ENCODE measurements at regions not wholly inside any gene's neighbourhood (a gene's known extent, or its start where the extent isn't known, plus 50 kb on each side); places are given as distances from the start of the nearest gene placed in this dataset.
A peak's percentile ranks its signal among the peaks of the same experiment; 100 is the strongest.
"Not testable (repeated sequence)": the region's sequence is repeated elsewhere in the genome, so short reads cannot be mapped to it uniquely, and the experiment has no call there.

DNA sequence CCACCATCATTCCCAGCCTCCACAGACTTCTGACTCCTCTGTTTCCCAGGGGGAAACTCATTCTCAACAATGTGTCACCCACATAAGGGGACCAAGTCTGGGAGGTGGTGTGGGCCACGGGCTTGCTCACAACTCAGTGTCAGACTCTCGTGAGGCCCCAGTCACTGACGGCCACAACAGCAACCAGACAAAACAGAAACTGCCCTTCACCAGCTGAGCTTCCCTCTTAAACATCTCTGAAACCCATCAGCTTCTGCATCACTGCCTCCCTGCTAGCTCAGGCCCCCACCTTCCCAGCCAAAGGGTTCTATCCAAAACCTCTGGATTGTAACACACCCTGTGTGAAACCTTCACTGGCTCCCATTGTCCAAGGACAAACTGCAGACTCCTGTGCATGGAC, 273.4 kb downstream of the CDK5RAP2 start:
- DNase-seq, result no peak
- no peaks in the 10 kb centered on the region for H3K36me3 ChIP-seq
- TF ChIP-seq, protein P1, sequence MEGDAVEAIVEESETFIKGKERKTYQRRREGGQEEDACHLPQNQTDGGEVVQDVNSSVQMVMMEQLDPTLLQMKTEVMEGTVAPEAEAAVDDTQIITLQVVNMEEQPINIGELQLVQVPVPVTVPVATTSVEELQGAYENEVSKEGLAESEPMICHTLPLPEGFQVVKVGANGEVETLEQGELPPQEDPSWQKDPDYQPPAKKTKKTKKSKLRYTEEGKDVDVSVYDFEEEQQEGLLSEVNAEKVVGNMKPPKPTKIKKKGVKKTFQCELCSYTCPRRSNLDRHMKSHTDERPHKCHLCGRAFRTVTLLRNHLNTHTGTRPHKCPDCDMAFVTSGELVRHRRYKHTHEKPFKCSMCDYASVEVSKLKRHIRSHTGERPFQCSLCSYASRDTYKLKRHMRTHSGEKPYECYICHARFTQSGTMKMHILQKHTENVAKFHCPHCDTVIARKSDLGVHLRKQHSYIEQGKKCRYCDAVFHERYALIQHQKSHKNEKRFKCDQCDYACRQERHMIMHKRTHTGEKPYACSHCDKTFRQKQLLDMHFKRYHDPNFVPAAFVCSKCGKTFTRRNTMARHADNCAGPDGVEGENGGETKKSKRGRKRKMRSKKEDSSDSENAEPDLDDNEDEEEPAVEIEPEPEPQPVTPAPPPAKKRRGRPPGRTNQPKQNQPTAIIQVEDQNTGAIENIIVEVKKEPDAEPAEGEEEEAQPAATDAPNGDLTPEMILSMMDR (IDR thresholded peaks at IDR 0.05; ENCODE audit: low read depth, low read length), result no peak
- no peak overlapping the region for H3K27ac ChIP-seq
- no peak overlapping the region for H3K4me3 ChIP-seq (ENCODE audit: low read depth, low read length)
- no peaks in the 10 kb centered on the region for H3K9me3 ChIP-seq (ENCODE audit: severe bottlenecking)
- H3K27me3 ChIP-seq (ENCODE audit: insufficient read depth, low read depth, severe bottlenecking), result no peaks in the 10 kb centered on the region

GRCh38 chr9:120306088-120306487, 273.9 kb downstream of the CDK5RAP2 start:
- H3K36me3 ChIP-seq, result no peaks in the 10 kb centered on the region
- H3K9me3 ChIP-seq (ENCODE audit: severe bottlenecking), result no peaks in the 10 kb centered on the region
- no peak for DNase-seq
- no peak overlapping the region for H3K27ac ChIP-seq
- no peaks in the 10 kb centered on the region for H3K27me3 ChIP-seq (ENCODE audit: insufficient read depth, low read depth, severe bottlenecking)
- no peak overlapping the region for H3K4me3 ChIP-seq (ENCODE audit: low read depth, low read length)
- TF ChIP-seq, protein P1 (IDR thresholded peaks at IDR 0.05; ENCODE audit: low read depth, low read length), result no peak

DNA sequence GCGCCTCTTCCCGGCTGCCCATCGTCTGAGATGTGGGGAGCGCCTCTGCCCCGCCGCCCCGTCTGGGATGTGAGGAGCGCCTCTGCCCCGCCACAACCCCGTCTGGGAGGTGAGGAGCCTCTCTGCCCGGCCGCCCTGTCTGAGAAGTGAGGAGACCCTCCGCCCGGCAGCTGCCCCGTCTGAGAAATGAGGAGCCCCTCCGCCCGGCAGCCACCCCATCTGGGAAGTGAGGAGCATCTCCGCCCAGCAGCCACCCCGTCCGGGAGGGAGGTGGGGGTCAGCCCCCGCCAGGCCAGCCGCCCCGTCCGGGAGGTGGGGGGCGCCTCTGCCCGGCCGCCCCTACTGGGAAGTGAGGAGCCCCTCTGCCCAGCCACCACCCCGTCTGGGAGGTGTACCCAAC, 275.1 kb downstream of the CDK5RAP2 start:
- not testable (repeated sequence) for H3K9me3 ChIP-seq (ENCODE audit: severe bottlenecking); H3K36me3 ChIP-seq; H3K27me3 ChIP-seq (ENCODE audit: insufficient read depth, low read depth, severe bottlenecking); DNase-seq; H3K4me3 ChIP-seq (ENCODE audit: low read depth, low read length); H3K27ac ChIP-seq

DNA sequence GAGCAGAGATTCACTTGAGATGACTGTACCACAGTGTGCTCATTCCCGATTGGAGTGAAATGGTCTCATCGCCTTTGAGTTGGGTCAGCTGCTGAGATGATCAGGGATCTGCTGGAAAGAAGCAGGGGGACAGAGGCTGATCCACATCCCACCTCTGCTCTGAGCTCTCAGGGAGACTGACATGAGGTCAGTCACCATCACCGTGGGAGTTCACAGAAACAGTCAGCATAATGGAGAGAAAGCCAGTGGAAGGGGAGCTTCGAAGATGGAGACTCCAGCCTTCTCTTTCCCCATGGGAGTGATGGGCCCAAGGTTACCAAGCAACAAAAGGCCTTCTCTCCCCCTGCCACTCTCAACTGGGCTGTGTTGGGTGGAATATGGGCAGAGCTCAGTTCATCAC, 276.4 kb downstream of the CDK5RAP2 start:
- TF ChIP-seq, protein P1 (IDR thresholded peaks at IDR 0.05; ENCODE audit: low read depth, low read length), result no peak
- no peaks in the 10 kb centered on the region for H3K27me3 ChIP-seq (ENCODE audit: insufficient read depth, low read depth, severe bottlenecking)
- DNase-seq, result no peak
- no peak overlapping the region for H3K27ac ChIP-seq
- no peaks in the 10 kb centered on the region for H3K36me3 ChIP-seq
- no peaks in the 10 kb centered on the region for H3K9me3 ChIP-seq (ENCODE audit: severe bottlenecking)
- no peak overlapping the region for H3K4me3 ChIP-seq (ENCODE audit: low read depth, low read length)

DNA sequence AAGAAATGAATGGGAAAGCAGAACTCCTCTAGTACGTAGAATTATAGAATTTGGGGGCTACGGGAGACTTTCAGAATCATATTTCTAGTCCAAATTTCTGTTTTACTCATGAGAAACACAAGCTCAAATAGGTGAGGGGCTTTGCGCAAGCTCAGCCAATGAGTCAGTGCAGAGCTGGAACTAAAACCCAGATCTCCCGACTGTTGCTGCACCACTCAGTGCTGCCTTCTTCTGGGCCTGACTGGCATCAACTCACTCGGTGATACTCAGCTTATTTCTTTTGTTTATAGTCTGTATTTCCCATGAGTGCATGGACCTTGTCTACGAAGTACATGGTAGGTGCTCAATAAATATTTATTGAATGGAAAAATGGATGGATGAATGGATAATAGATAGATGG, 280.2 kb downstream of the CDK5RAP2 start:
- TF ChIP-seq, protein P1 (IDR thresholded peaks at IDR 0.05; ENCODE audit: low read depth, low read length), result peak; percentile 69
- Histone ChIP-seq H3K36me3 (no peaks in the 10 kb centered on the region), H3K4me3 (ENCODE audit: low read depth, low read length) (no peak overlapping the region), H3K9me3 (ENCODE audit: severe bottlenecking) (no peaks in the 10 kb centered on the region), H3K27ac (no peak overlapping the region), H3K27me3 (ENCODE audit: insufficient read depth, low read depth, severe bottlenecking) (no peaks in the 10 kb centered on the region)
- peak; percentile 29 for DNase-seq

GRCh38 chr9:120294003-120294402, 286.0 kb downstream of the CDK5RAP2 start:
- no peak overlapping the region for H3K4me3 ChIP-seq (ENCODE audit: low read depth, low read length)
- H3K27me3 ChIP-seq (ENCODE audit: insufficient read depth, low read depth, severe bottlenecking), result no peaks in the 10 kb centered on the region
- no peak overlapping the region for H3K27ac ChIP-seq
- TF ChIP-seq, protein P1 (IDR thresholded peaks at IDR 0.05; ENCODE audit: low read depth, low read length), result no peak
- H3K9me3 ChIP-seq (ENCODE audit: severe bottlenecking), result no peaks in the 10 kb centered on the region
- no peak for DNase-seq
- no peaks in the 10 kb centered on the region for H3K36me3 ChIP-seq
